Spleen (tissue), 11 donors: ENCODE measurements at regions not wholly inside any gene's neighbourhood (a gene's known extent, or its start where the extent isn't known, plus 50 kb on each side); places are given as distances from the start of the nearest gene placed in this dataset.

Experiments used
- DNase-seq: peaks from one replicate; pipeline ENCODE4 v3.0.0-alpha.2; 2020
- H3K27ac ChIP-seq, 8 donors: fragments of 200-600 bp; sonication (generic) in 7 of 8; 1 replicate in 4 of 8; 2 replicates in 4 of 8; pipeline versions ENCODE4 v1.5.0 to v1.8.0; 2016 to 2021; ENCODE audit warnings: inconsistent platforms in 4 of 8, mild to moderate bottlenecking in 4 of 8, moderate library complexity in 1 of 8
- H3K27me3 ChIP-seq, 7 donors: fragments of 200-600 bp; sonication (generic) in 6 of 7; replicated peaks in 1 of 7; 1 replicate in 4 of 7; 2 replicates in 3 of 7; pipeline versions ENCODE4 v1.5.0 to v1.8.0; 2016 to 2021; ENCODE audit warnings: inconsistent platforms in 3 of 7, mild to moderate bottlenecking in 1 of 7
- H3K36me3 ChIP-seq, 6 donors: fragments of 200-600 bp; sonication (generic) in 5 of 6; 1 replicate in 4 of 6; 2 replicates in 2 of 6; pipeline versions ENCODE4 v1.5.0 to v1.8.0; 2016 to 2021; ENCODE audit warnings: inconsistent platforms in 2 of 6
- H3K4me1 ChIP-seq, 6 donors: fragments of 200-600 bp; sonication (generic) in 5 of 6; 1 replicate in 3 of 6; 2 replicates in 3 of 6; pipeline versions ENCODE4 v1.5.0 to v1.8.0; 2016 to 2021; ENCODE audit warnings: inconsistent platforms in 3 of 6
- H3K4me3 ChIP-seq, 8 donors: fragments of 200-600 bp; sonication (generic) in 7 of 8; 1 replicate in 4 of 8; 2 replicates in 4 of 8; pipeline versions ENCODE4 v1.5.0 to v1.8.0; 2016 to 2021; ENCODE audit warnings: inconsistent platforms in 4 of 8, mild to moderate bottlenecking in 4 of 8, moderate library complexity in 2 of 8
- H3K9me3 ChIP-seq, 8 donors: fragments of 200-600 bp; sonication (generic) in 7 of 8; 1 replicate in 4 of 8; 2 replicates in 4 of 8; pipeline versions ENCODE4 v1.5.0 to v1.8.0; 2016 to 2021; ENCODE audit warnings: inconsistent platforms in 4 of 8
- CTCF ChIP-seq, 11 experiments: fragments of 200-600 bp in 7 of 11; fragments of 450-650 bp in 4 of 11; sonication (generic) in 4 of 11; IDR thresholded peaks in 8 of 11; conservative IDR thresholded peaks in 3 of 11; 1 replicate in 7 of 11; 2 replicates in 4 of 11; pipeline versions ENCODE4 v1.4.0 to v1.8.0; 2016 to 2021; ENCODE audit warnings: antibody characterized with exemption in 11 of 11, inconsistent platforms in 4 of 11, mild to moderate bottlenecking in 1 of 11
- POLR2A ChIP-seq, 3 donors: fragments of 450-650 bp; IDR thresholded peaks; one replicate each; pipeline ENCODE4 v1.5.1; 2017; ENCODE audit warnings: antibody characterized with exemption in 3 of 3, mild to moderate bottlenecking in 1 of 3
- POLR2AphosphoS5 ChIP-seq, 3 donors: sonication (generic); formaldehyde crosslinking; IDR thresholded peaks; one replicate each; pipeline ENCODE4 v1.5.1; 2017; ENCODE audit warnings: antibody characterized with exemption in 3 of 3
- WGBS, 5 donors: extraction: QIAGEN DNeasy Blood & Tissue Kit in 3 of 5; methylation state at CpG; one replicate each; pipeline versions ENCODE4 v1.1.5 to v1.1.7; 2013 to 2018; 5-methylcytosine and 5-hydroxymethylcytosine counted together
- intact Hi-C: fragments of 100-400 bp; cut with DNase I; formaldehyde crosslinking; loops from one replicate; pipeline ENCODE4 v1.15.0; 2023; ENCODE audit warnings: low total_unique reads
- donor health status: healthy with polysubstance abuse.
- donor health status: DM: no; HTN: no; CAD: no; lungs with moderate emphysema.
- donor health status: DM: no; HTN: no; CAD: no.
- donor health status: Bipolar disorder and iron deficiency.
- donor health status: healthy.
- donor health status: DM: no; HTN: no; CAD: no.
- donor health status: DM: yes; HTN: yes; CAD: no.

- Histone ChIP-seq H3K4me1 (peaks cover 0 to 54% (median 31%) of the 10 kb centered on the region in 6 donors), H3K9me3 (no peaks in the 10 kb centered on the region), H3K27ac (peak overlapping the region; percentile 30 to 89 (median 76)), H3K4me3 (peak overlapping the region in 1 of 8 donors; percentile 58), H3K27me3 (no peaks in the 10 kb centered on the region), H3K36me3 (no peaks in the 10 kb centered on the region)
- peak; percentile 84 for DNase-seq
- TF ChIP-seq POLR2AphosphoS5 (IDR thresholded peaks at IDR 0.05) (peak in 1 of 3 donors; percentile 24), CTCF (IDR thresholded peaks at IDR 0.05 in 8 of 11, conservative IDR thresholded peaks at IDR 0.05 in 3 of 11) (peak in 6 of 11 experiments; percentile 9 to 41 (median 29)), POLR2A (IDR thresholded peaks at IDR 0.05) (no peak)
- intact Hi-C loops = no loop called here
- 43 to 51% (median 45%) methylated on average over 9 of the region's 9 CpGs for WGBS, 5 donors
Measured at GRCh38 chr2:136255648-136256461, 137.9 kb upstream of the CXCR4 start.

- Histone ChIP-seq H3K36me3 (no peaks in the 10 kb centered on the region), H3K27ac (peak overlapping the region in 7 of 8 donors; percentile 69 to 89 (median 77)), H3K4me3 (peak overlapping the region in 1 of 8 donors; percentile 58), H3K9me3 (no peaks in the 10 kb centered on the region), H3K4me1 (peaks cover 0 to 54% (median 31%) of the 10 kb centered on the region in 6 donors), H3K27me3 (no peaks in the 10 kb centered on the region)
- TF ChIP-seq CTCF (IDR thresholded peaks at IDR 0.05 in 8 of 11, conservative IDR thresholded peaks at IDR 0.05 in 3 of 11) (no peak), POLR2AphosphoS5 (IDR thresholded peaks at IDR 0.05) (no peak), POLR2A (IDR thresholded peaks at IDR 0.05) (no peak)
- no peak for DNase-seq
- intact Hi-C loops = no loop called here
- WGBS, 5 donors = 52 to 72% (median 67%) methylated on average over 3 of the region's 3 CpGs
Measured at GRCh38 chr2:136255127-136255526, 137.2 kb upstream of the CXCR4 start.

- Histone ChIP-seq H3K9me3 (no peaks in the 10 kb centered on the region), H3K27ac (peak overlapping the region; percentile 20 to 89 (median 76)), H3K36me3 (no peaks in the 10 kb centered on the region), H3K4me3 (peak overlapping the region in 1 of 8 donors; percentile 58), H3K4me1 (peaks cover 0 to 54% (median 31%) of the 10 kb centered on the region in 6 donors), H3K27me3 (no peaks in the 10 kb centered on the region)
- no peak for DNase-seq
- no peak for TF ChIP-seq POLR2A (IDR thresholded peaks at IDR 0.05)
- TF ChIP-seq POLR2AphosphoS5 (IDR thresholded peaks at IDR 0.05) = peak in 1 of 3 donors; percentile 39
- WGBS, 5 donors = 42 to 49% (median 48%) methylated on average over 3 of the region's 3 CpGs
- intact Hi-C loops = no loop called here
Measured at GRCh38 chr2:136254681-136255080, 136.7 kb upstream of the CXCR4 start.

GRCh38 chr2:136253288-136254004, 135.5 kb upstream of the CXCR4 start:
- DNase-seq = peak; percentile 88
- WGBS, 5 donors = 34 to 59% (median 42%) methylated on average over 6 of the region's 6 CpGs
- intact Hi-C loops = no loop called here

More at GRCh38 chr2:136253288-136254004, 135.5 kb upstream of the CXCR4 start:
- H3K27ac ChIP-seq = peak overlapping the region; percentile 20 to 89 (median 76)
- TF ChIP-seq POLR2A (IDR thresholded peaks at IDR 0.05) = no peak
- peak in 1 of 11 experiments; percentile 12 for TF ChIP-seq CTCF (IDR thresholded peaks at IDR 0.05 in 8 of 11, conservative IDR thresholded peaks at IDR 0.05 in 3 of 11)
- TF ChIP-seq POLR2AphosphoS5 (IDR thresholded peaks at IDR 0.05) = peak in 2 of 3 donors; percentile 58 to 69
- peak overlapping the region in 1 of 8 donors; percentile 58 for H3K4me3 ChIP-seq
- H3K27me3 ChIP-seq = no peaks in the 10 kb centered on the region
- no peaks in the 10 kb centered on the region for H3K36me3 ChIP-seq
- H3K9me3 ChIP-seq = no peaks in the 10 kb centered on the region
- peaks cover 0 to 54% (median 31%) of the 10 kb centered on the region in 6 donors for H3K4me1 ChIP-seq
